Cardiac fibroblast (primary cell): ENCODE measurements at regions not wholly inside any gene's neighbourhood (a gene's known extent, or its start where the extent isn't known, plus 50 kb on each side); places are given as distances from the start of the nearest gene placed in this dataset.
"Not testable (repeated sequence)": the region's sequence is repeated elsewhere in the genome, so short reads cannot be mapped to it uniquely, and the experiment has no call there.

Source experiments
- DNase-seq, 2 donors: peaks; one replicate each; pipeline versions ENCODE4 v3.0.0 to v3.0.0-alpha.2; 2010; ENCODE audit warnings: low read depth in 2 of 2
- H3K4me3 ChIP-seq, 2 donors: replicated peaks in 1 of 2; 1 replicate in 1 of 2; 2 replicates in 1 of 2; pipeline ENCODE4 v1.5.1; 2011; ENCODE audit warnings: low read depth in 2 of 2, low read length in 2 of 2, mild to moderate bottlenecking in 2 of 2, moderate library complexity in 1 of 2

DNA sequence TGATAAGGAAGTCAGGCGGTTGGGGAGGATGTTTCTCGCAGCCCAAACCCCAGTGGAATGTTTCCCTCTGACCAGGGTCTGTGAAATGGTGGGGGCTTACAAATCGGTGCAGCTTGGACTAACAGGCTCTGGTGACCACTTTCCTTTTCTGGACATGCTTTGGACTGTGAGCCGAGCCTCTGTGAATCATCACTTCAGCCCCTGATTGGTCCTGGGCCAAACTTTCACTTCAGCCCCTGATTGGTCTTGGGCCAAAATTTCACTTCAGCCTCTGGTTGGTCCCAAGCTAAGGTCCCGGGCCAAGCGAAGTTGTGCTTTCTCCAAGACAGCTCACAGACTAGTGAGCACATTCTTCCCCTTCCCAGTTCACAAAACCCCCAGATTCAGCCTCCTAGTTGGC is 223.7 kb upstream of the ANKRD20A1 start:
- not testable (repeated sequence) for H3K4me3 ChIP-seq, DNase-seq

- DNase-seq: not testable (repeated sequence)
Observed at GRCh38 chr9:67611900-67612299, 246.8 kb upstream of the ANKRD20A1 start.

GRCh38 chr9:67609872-67610271 is 248.9 kb upstream of the ANKRD20A1 start:
- not testable (repeated sequence) for DNase-seq, H3K4me3 ChIP-seq

More at GRCh38 chr9:67611900-67612299, 246.8 kb upstream of the ANKRD20A1 start:
- H3K4me3 ChIP-seq: not testable (repeated sequence)

- not testable (repeated sequence) for H3K4me3 ChIP-seq
Observed at GRCh38 chr9:67609435-67609834, 249.3 kb upstream of the ANKRD20A1 start.

GRCh38 chr9:67605113-67605512 is 253.6 kb upstream of the ANKRD20A1 start:
- not testable (repeated sequence) for H3K4me3 ChIP-seq, DNase-seq

More at GRCh38 chr9:67609435-67609834, 249.3 kb upstream of the ANKRD20A1 start:
- not testable (repeated sequence) for DNase-seq

GRCh38 chr9:67603609-67604008 is 255.1 kb upstream of the ANKRD20A1 start:
- DNase-seq, H3K4me3 ChIP-seq: not testable (repeated sequence)

DNA sequence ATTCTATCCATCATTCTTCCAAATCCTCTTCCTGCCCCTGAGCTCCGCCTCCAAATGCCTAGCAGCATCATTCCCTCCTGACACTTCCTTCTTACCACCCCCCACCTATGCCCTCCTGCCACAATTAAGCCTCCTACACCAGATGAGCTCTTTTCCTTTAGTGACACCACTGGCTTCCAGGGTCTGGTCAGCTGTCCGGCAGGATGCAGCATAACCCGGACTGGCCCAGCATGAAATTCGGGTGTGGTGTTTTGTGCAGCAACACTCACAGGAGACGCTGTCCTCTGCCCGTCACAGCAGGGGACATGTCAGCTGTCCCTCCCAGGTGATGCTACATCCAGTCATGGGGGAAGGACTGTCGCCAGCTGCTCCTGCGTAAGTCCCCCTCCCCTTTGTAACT is 266.3 kb upstream of the ANKRD20A1 start:
- not testable (repeated sequence) for DNase-seq, H3K4me3 ChIP-seq

GRCh38 chr9:67555874-67556273 is 302.9 kb upstream of the ANKRD20A1 start:
- not testable (repeated sequence) for DNase-seq, H3K4me3 ChIP-seq

GRCh38 chr9:67550044-67550443 is 308.7 kb upstream of the ANKRD20A1 start:
- not testable (repeated sequence) for H3K4me3 ChIP-seq, DNase-seq

DNA sequence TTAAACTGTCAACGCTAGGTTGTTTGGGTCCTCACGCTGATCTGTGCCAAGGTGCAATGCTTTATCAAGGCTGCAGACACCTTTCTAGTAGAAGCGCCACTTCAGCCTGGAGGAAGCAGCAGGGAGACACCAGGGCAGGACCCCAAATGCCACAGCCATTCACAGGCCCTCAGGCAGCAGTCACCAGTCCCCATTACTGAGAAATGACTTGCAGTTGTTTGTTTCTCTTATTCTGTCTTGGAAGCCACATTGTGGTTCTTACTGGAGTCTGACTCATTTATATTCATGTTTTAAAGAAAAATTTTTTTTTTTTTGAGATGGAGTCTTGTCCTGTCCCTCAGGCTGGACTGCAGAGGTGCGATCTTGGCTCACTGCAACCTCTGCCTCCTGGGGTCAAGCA is 328.9 kb upstream of the ANKRD20A1 start:
- DNase-seq, H3K4me3 ChIP-seq: not testable (repeated sequence)

DNA sequence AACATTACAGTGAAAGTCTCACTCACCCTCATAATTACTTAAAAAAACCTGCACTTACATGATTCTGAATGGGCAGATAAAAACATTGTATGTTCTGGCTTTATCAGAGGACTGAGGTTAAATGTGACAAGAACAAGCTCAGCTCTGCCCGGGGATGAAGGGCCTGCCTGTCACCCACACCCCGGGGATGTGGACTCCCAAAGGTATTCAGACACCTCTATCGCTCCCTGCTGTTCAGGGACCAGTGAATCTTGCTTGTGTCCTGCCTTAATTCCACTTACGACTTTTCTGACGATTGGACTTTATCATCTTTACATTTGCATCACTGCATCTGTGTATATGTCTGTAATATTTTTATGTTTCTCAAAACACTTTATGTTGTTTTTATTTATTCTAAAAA is 341.8 kb upstream of the ANKRD20A1 start:
- DNase-seq, H3K4me3 ChIP-seq: not testable (repeated sequence)

- DNase-seq: not testable (repeated sequence)
Observed at GRCh38 chr9:67514587-67514986, 344.1 kb upstream of the ANKRD20A1 start.

GRCh38 chr9:67503728-67504369 is 354.9 kb upstream of the ANKRD20A1 start:
- not testable (repeated sequence) for H3K4me3 ChIP-seq, DNase-seq

More at GRCh38 chr9:67514587-67514986, 344.1 kb upstream of the ANKRD20A1 start:
- H3K4me3 ChIP-seq: not testable (repeated sequence)

GRCh38 chr9:67492028-67492427 is 366.7 kb upstream of the ANKRD20A1 start:
- DNase-seq, H3K4me3 ChIP-seq: not testable (repeated sequence)

- H3K4me3 ChIP-seq, DNase-seq: not testable (repeated sequence)
Observed at GRCh38 chr9:67477465-67477864, 381.3 kb upstream of the ANKRD20A1 start.

DNA sequence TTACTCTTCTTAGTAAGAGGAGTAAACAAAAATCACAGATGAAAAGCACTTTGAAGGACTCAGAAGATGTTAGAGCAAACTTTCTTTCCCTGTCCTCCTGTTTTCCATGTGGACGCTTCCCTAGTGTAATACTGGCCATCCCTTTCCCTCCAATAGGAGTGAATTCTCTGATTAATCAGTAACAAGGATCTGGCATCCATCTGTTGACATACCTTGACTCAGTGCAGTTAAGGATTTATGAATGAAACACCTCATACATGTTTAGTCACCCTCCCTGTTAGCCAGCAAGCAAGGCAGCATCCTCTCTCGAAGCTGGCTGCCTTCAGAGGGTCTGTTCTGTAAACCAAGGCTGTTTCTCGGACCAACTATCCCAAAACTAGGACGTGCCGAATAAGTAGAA is 388.0 kb upstream of the ANKRD20A1 start:
- DNase-seq, H3K4me3 ChIP-seq: not testable (repeated sequence)

GRCh38 chr9:67468326-67468725 is 390.4 kb upstream of the ANKRD20A1 start:
- not testable (repeated sequence) for DNase-seq, H3K4me3 ChIP-seq

- H3K4me3 ChIP-seq, DNase-seq: not testable (repeated sequence)
Observed at GRCh38 chr9:67461796-67462757, 396.7 kb upstream of the ANKRD20A1 start.

GRCh38 chr9:67452941-67453340 is 405.8 kb upstream of the ANKRD20A1 start:
- not testable (repeated sequence) for DNase-seq, H3K4me3 ChIP-seq
